Heart right ventricle (tissue), 16 donors: ENCODE measurements at regions not wholly inside any gene's neighbourhood (a gene's known extent, or its start where the extent isn't known, plus 50 kb on each side); places are given as distances from the start of the nearest gene placed in this dataset.

ENCODE experiments used
- ATAC-seq, 8 donors: fragments of 200-7000 bp; cut with Tn5 transposase; one replicate each; pipeline ENCODE4 v1.9.1; 2020; ENCODE audit warnings: mild to moderate bottlenecking in 8 of 8, moderate library complexity in 8 of 8, moderate number of reproducible peaks in 1 of 8
- DNase-seq, 2 donors: peaks; one replicate each; pipeline ENCODE4 v3.0.0-alpha.2; 2020
- H3K27ac ChIP-seq, 10 donors: fragments of 200-600 bp; sonication (generic) in 2 of 10; one replicate each; pipeline versions ENCODE4 v1.5.0 to v1.8.0; 2020 to 2022; ENCODE audit warnings: mild to moderate bottlenecking in 3 of 10
- H3K27me3 ChIP-seq, 7 donors: fragments of 200-600 bp; one replicate each; pipeline ENCODE4 v1.8.0; 2021 to 2022; ENCODE audit warnings: mild to moderate bottlenecking in 2 of 7
- H3K36me3 ChIP-seq, 9 donors: fragments of 200-600 bp; sonication (generic) in 1 of 9; one replicate each; pipeline versions ENCODE4 v1.5.0 to v1.8.0; 2020 to 2022; ENCODE audit warnings: mild to moderate bottlenecking in 2 of 9
- H3K4me1 ChIP-seq, 9 donors: fragments of 200-600 bp; sonication (generic) in 1 of 9; one replicate each; pipeline versions ENCODE4 v1.5.0 to v1.8.0; 2020 to 2022; ENCODE audit warnings: mild to moderate bottlenecking in 4 of 9
- H3K4me3 ChIP-seq, 10 donors: fragments of 200-600 bp; sonication (generic) in 2 of 10; one replicate each; pipeline versions ENCODE4 v1.5.0 to v1.8.0; 2020 to 2022; ENCODE audit warnings: mild to moderate bottlenecking in 7 of 10, moderate library complexity in 2 of 10
- H3K9me3 ChIP-seq, 11 donors: fragments of 200-600 bp in 10 of 11; sonication (generic) in 2 of 11; one replicate each; pipeline versions ENCODE4 v1.5.0 to v1.8.0; 2013 to 2022; ENCODE audit warnings: mild to moderate bottlenecking in 2 of 11, control low read depth in 1 of 11, moderate library complexity in 1 of 11
- WGBS, 2 donors: extraction: QIAGEN DNeasy Blood & Tissue Kit; methylation state at CpG; one replicate each; pipeline ENCODE4 v1.1.7; 2013; ENCODE audit warnings: inconsistent platforms in 1 of 2; 5-methylcytosine and 5-hydroxymethylcytosine counted together
- intact Hi-C, 10 donors: fragments of 100-400 bp; cut with DNase I; formaldehyde crosslinking; loops; one replicate each; pipeline versions ENCODE4 v1.11.1 to v1.14.2; 2022
- TF ChIP-seq, protein P1 (sequence below), 9 donors: fragments of 200-600 bp; sonication (generic) in 2 of 9; IDR thresholded peaks; one replicate each; pipeline versions ENCODE4 v1.5.0 to v1.8.0; 2021 to 2022; ENCODE audit warnings: antibody characterized with exemption in 9 of 9, mild to moderate bottlenecking in 5 of 9, moderate library complexity in 1 of 9
- donor health status: Arrhythmogenic right ventricular cardiomyopathy.
- donor health status: ischemic (EF 13 %, LVEDD 7.1; RV severe dilation, severe dysfunction).
- donor health status: healthy with polysubstance abuse.
- donor health status: DM: no; HTN: yes; CAD: no.
- donor health status: DM: no; HTN: no; CAD: no.
- donor health status: ischemic (EF 25% LVEDD 6.9; RV normal size, moderate dysfunction).
- donor health status: ischemic (EF 25% LVEDD 5.7; RV mildly dilated, moderate dysfunction).
- donor health status: healthy.
- donor health status: DM: yes; HTN: yes; CAD: no.
- donor health status: Ischemic cardiomyopathy.
- donor health status: ischemic (EF 35%, LVEDD 5.7; RV mildly dilated, moderate dysfunction).
- donor health status: nonischemic (EF 11% LVEDD 7.7; RV severe dilation, severe dysfunction).
- donor health status: DM: yes; HTN: yes; CAD: no.
- donor health status: PGD.
- donor health status: ischemic (EF 29% LVEDD 5.4; RV normal size, mild dysfunction).
- donor health status: nonischemic (EF 23%, LVEDD 6.1; RV moderate dilation, normal function).

DNA sequence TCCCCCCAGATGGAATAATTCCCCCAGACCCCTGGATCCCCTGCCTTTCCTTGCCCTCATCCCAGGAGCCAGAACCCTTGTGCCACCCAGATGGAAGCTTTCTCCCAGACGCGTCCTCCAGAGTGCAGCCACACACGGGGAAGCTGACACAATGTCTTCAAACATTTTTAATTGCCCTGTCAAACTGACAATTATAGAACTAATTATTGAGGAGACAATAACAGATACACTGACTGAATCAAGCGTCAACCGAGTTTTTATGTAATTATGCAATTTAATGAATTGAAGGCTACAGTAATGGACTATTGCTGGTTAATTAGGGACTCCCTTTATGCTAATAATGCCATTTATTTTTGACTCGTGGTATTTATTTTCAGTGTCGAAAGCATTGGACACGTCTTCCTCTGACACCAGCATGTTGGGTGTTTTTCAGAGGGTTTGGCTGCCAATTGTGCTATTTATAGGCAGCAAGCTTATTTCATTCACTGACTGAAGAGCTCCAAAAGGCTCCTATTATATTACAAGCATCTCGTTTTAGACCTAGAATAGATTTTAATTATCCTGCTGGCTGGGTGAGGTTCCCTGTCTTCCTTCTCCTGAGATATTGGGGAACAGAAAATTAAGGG lies 298.2 kb upstream of the C16orf82 start:
- no peaks in the 10 kb centered on the region for H3K36me3 ChIP-seq
- H3K27ac ChIP-seq = no peak overlapping the region
- DNase-seq = no peak
- no peak for ATAC-seq
- H3K27me3 ChIP-seq = peaks cover 0 to 11% (median 0%) of the 10 kb centered on the region in 7 donors
- no peaks in the 10 kb centered on the region for H3K9me3 ChIP-seq
- H3K4me1 ChIP-seq = no peaks in the 10 kb centered on the region
- intact Hi-C loops = no loop called here
- no peak overlapping the region for H3K4me3 ChIP-seq
- TF ChIP-seq, protein P1, sequence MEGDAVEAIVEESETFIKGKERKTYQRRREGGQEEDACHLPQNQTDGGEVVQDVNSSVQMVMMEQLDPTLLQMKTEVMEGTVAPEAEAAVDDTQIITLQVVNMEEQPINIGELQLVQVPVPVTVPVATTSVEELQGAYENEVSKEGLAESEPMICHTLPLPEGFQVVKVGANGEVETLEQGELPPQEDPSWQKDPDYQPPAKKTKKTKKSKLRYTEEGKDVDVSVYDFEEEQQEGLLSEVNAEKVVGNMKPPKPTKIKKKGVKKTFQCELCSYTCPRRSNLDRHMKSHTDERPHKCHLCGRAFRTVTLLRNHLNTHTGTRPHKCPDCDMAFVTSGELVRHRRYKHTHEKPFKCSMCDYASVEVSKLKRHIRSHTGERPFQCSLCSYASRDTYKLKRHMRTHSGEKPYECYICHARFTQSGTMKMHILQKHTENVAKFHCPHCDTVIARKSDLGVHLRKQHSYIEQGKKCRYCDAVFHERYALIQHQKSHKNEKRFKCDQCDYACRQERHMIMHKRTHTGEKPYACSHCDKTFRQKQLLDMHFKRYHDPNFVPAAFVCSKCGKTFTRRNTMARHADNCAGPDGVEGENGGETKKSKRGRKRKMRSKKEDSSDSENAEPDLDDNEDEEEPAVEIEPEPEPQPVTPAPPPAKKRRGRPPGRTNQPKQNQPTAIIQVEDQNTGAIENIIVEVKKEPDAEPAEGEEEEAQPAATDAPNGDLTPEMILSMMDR (IDR thresholded peaks at IDR 0.05) = no peak
- WGBS, 2 donors = 59 to 61% methylated on average over 9 of the region's 9 CpGs

DNA sequence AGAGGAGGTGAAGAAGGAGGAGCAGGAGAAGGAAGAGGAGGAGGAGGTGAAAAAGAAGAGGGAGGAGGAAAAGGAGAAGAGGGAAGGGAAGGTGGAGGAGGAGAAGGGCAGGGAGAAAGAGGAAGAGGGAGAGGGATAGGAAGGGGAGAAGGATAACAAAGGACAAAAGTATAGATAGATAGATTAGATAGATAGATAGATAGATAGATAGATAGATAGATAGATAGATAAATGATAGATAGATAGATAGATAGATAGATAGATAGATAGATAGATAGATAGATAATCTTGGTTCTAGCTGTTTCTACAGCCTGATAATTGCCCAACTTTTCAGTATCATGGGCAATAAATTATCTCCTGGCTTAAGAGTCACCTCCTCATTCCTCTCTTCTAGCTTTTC lies 296.2 kb upstream of the C16orf82 start:
- Histone ChIP-seq H3K9me3 (peaks cover 0 to 3% (median 0%) of the 10 kb centered on the region in 11 donors), H3K36me3 (no peaks in the 10 kb centered on the region), H3K4me1 (no peaks in the 10 kb centered on the region), H3K27ac (no peak overlapping the region), H3K27me3 (peaks cover 0 to 17% (median 0%) of the 10 kb centered on the region in 7 donors), H3K4me3 (no peak overlapping the region)
- no peak for DNase-seq
- no peak for ATAC-seq
- TF ChIP-seq, protein P1 (IDR thresholded peaks at IDR 0.05) = no peak
- intact Hi-C loops = no loop called here

DNA sequence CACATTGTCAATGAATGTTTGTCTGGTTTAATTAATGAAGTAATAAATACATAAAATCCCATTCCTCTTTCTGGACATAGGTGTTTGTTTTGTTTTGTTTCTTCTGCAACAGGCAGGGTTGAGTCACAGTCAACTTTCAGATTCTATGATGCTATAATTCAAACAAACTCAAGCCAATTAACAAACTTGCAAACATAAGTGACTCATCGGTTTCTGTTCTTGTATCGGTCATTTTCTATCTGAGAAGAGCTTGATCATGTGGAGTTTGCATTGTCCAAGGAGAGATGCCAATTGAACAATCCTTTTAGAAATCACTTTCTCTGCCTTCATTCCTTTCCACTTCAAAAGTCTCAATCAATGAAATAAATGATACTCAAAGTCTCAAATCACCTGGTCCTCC lies 294.2 kb upstream of the C16orf82 start:
- intact Hi-C loops = no loop called here
- DNase-seq (no peak), ATAC-seq (no peak)
- TF ChIP-seq, protein P1 (IDR thresholded peaks at IDR 0.05) = no peak
- Histone ChIP-seq H3K4me3 (no peak overlapping the region), H3K4me1 (no peaks in the 10 kb centered on the region), H3K27me3 (peaks cover 0 to 20% (median 0%) of the 10 kb centered on the region in 7 donors), H3K27ac (no peak overlapping the region), H3K9me3 (peaks cover 0 to 3% (median 0%) of the 10 kb centered on the region in 11 donors), H3K36me3 (no peaks in the 10 kb centered on the region)
- 36 to 38% methylated on average over 2 of the region's 2 CpGs for WGBS, 2 donors

DNA sequence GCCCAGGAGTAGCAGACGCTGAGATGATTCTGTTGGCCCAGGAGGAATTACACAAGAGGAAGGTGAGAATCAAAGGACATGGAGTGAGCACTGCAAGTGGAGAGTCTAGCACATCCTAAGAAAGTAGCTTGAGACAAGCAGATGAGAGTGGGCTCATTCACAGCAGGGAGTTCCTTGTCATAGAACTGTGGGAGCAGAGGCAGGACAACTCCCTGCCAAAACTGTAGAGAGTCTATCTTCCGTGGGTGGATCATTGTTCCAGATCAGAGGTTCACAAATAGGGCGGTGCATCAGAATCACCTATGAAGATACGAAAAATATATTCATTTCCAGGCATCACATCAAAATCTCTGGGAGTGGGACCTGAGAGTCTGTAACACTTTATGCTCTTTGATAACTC lies 288.9 kb upstream of the C16orf82 start:
- Histone ChIP-seq H3K27me3 (peaks cover 0 to 22% (median 0%) of the 10 kb centered on the region in 7 donors), H3K4me1 (no peaks in the 10 kb centered on the region), H3K4me3 (no peak overlapping the region), H3K9me3 (peaks cover 0 to 3% (median 0%) of the 10 kb centered on the region in 11 donors), H3K36me3 (no peaks in the 10 kb centered on the region), H3K27ac (no peak overlapping the region)
- no peak for ATAC-seq
- 76 to 78% methylated on average over 4 of the region's 4 CpGs for WGBS, 2 donors
- TF ChIP-seq, protein P1 (IDR thresholded peaks at IDR 0.05) = no peak
- no peak for DNase-seq
- intact Hi-C loops = no loop called here
